CD4-positive, alpha-beta T cell treated with Interleukin-10 for 1 hour (primary cell): ENCODE measurements at regions not wholly inside any gene's neighbourhood (a gene's known extent, or its start where the extent isn't known, plus 50 kb on each side); places are given as distances from the start of the nearest gene placed in this dataset.

Experiments
- DNase-seq: peaks from one replicate; pipeline ENCODE4 v3.0.0-alpha.2; 2020

GRCh38 chr1:30511991-30512913 lies 211.1 kb downstream of the MATN1 start:
- no peak for DNase-seq

- DNase-seq = no peak
These were observed 211.8 kb downstream of the MATN1 start for GRCh38 chr1:30511563-30511962.

GRCh38 chr1:30511106-30511505 lies 212.3 kb downstream of the MATN1 start:
- DNase-seq = no peak

GRCh38 chr1:30509670-30510069 lies 213.7 kb downstream of the MATN1 start:
- no peak for DNase-seq

- no peak for DNase-seq
These were observed 214.8 kb downstream of the MATN1 start for GRCh38 chr1:30508611-30509010.

GRCh38 chr1:30508175-30508448 lies 215.3 kb downstream of the MATN1 start:
- no peak for DNase-seq

GRCh38 chr1:30507401-30508174 lies 215.8 kb downstream of the MATN1 start:
- DNase-seq = no peak

GRCh38 chr1:30507016-30507312 lies 216.4 kb downstream of the MATN1 start:
- no peak for DNase-seq

GRCh38 chr1:30506291-30507015 lies 216.9 kb downstream of the MATN1 start:
- DNase-seq = no peak

GRCh38 chr1:30505853-30506252 lies 217.5 kb downstream of the MATN1 start:
- DNase-seq = no peak

- no peak for DNase-seq
These were observed 230.9 kb downstream of the MATN1 start for GRCh38 chr1:30492451-30492850.

- DNase-seq = no peak
These were observed 231.6 kb downstream of the MATN1 start for GRCh38 chr1:30491831-30492230.

- no peak for DNase-seq
These were observed 232.8 kb downstream of the MATN1 start for GRCh38 chr1:30490554-30491053.

GRCh38 chr1:30489737-30490389 lies 233.5 kb downstream of the MATN1 start:
- DNase-seq = no peak

GRCh38 chr1:30488324-30488913 lies 235.0 kb downstream of the MATN1 start:
- DNase-seq = no peak

GRCh38 chr1:30487042-30487441 lies 236.3 kb downstream of the MATN1 start:
- no peak for DNase-seq

- DNase-seq = no peak
These were observed 238.3 kb downstream of the MATN1 start for GRCh38 chr1:30485072-30485471.

- DNase-seq = no peak
These were observed 238.7 kb downstream of the MATN1 start for GRCh38 chr1:30484668-30485067.

GRCh38 chr1:30479575-30479974 lies 243.8 kb downstream of the MATN1 start:
- no peak for DNase-seq

- DNase-seq = no peak
These were observed 244.4 kb downstream of the MATN1 start for GRCh38 chr1:30478799-30479563.

GRCh38 chr1:30478283-30478682 lies 245.1 kb downstream of the MATN1 start:
- DNase-seq = no peak

GRCh38 chr1:30477588-30477987 lies 245.8 kb downstream of the MATN1 start:
- no peak for DNase-seq
